Cardiac fibroblast (primary cell): ENCODE measurements at regions not wholly inside any gene's neighbourhood (a gene's known extent, or its start where the extent isn't known, plus 50 kb on each side); places are given as distances from the start of the nearest gene placed in this dataset.
A peak's percentile ranks its signal among the peaks of the same experiment; 100 is the strongest.
"Not testable (repeated sequence)": the region's sequence is repeated elsewhere in the genome, so short reads cannot be mapped to it uniquely, and the experiment has no call there.

Experiments used
- DNase-seq, 2 donors: peaks; one replicate each; pipeline versions ENCODE4 v3.0.0 to v3.0.0-alpha.2; 2010; ENCODE audit warnings: low read depth in 2 of 2
- H3K4me3 ChIP-seq, 2 donors: replicated peaks in 1 of 2; 1 replicate in 1 of 2; 2 replicates in 1 of 2; pipeline ENCODE4 v1.5.1; 2011; ENCODE audit warnings: low read depth in 2 of 2, low read length in 2 of 2, mild to moderate bottlenecking in 2 of 2, moderate library complexity in 1 of 2
- CTCF ChIP-seq: IDR thresholded peaks from one replicate; pipeline ENCODE4 v1.5.1; 2011; ENCODE audit warnings: low read depth, mild to moderate bottlenecking, low read length, inconsistent platforms

- no peak for DNase-seq
- no peak for TF ChIP-seq CTCF
- H3K4me3 ChIP-seq = no peak overlapping the region
Observed at GRCh38 chr3:159881828-159882309, 106.8 kb upstream of the IL12A start.

GRCh38 chr3:159882367-159882766 lies 106.3 kb upstream of the IL12A start:
- DNase-seq = no peak
- TF ChIP-seq CTCF = no peak
- no peak overlapping the region for H3K4me3 ChIP-seq

- TF ChIP-seq CTCF = no peak
- peak in 1 of 2 donors; percentile 81 for DNase-seq
Observed at GRCh38 chr3:159882790-159883779, 105.5 kb upstream of the IL12A start.

GRCh38 chr3:159884661-159885402 lies 103.8 kb upstream of the IL12A start:
- H3K4me3 ChIP-seq = no peak overlapping the region
- peak; percentile 70 to 74 for DNase-seq
- peak; percentile 51 for TF ChIP-seq CTCF

More at GRCh38 chr3:159882790-159883779, 105.5 kb upstream of the IL12A start:
- H3K4me3 ChIP-seq = no peak overlapping the region

GRCh38 chr3:159886050-159886449 lies 102.6 kb upstream of the IL12A start:
- no peak for TF ChIP-seq CTCF

GRCh38 chr3:159886530-159886929 lies 102.1 kb upstream of the IL12A start:
- not testable (repeated sequence) for DNase-seq, H3K4me3 ChIP-seq

More at GRCh38 chr3:159886050-159886449, 102.6 kb upstream of the IL12A start:
- DNase-seq = no peak
- no peak overlapping the region for H3K4me3 ChIP-seq

GRCh38 chr3:159887168-159887567 lies 101.5 kb upstream of the IL12A start:
- no peak overlapping the region for H3K4me3 ChIP-seq
- no peak for DNase-seq
- no peak for TF ChIP-seq CTCF
